ENCODE measurements at regions not wholly inside any gene's neighbourhood (a gene's known extent, or its start where the extent isn't known, plus 50 kb on each side); places are given as distances from the start of the nearest gene placed in this dataset.

DNA sequence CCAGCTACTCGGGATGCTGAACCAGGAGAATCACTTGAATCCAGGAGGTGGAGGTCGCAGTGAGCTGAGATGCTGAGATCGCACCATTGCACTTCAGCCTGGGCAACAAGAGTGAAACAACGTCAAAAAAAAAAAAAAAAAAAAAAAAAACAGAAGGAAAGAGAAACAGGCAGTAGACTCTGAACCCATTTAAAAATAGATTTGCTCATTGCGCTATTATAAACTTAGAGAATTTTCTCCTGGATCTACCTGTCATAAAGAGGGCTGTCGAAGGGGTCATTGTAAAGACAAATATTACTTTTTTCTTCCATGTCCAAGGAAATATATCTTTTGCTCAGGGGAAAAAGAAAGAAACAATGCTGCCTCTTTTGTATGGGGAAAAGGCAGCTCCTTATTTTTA, 425.0 kb upstream of the ID2 start:
- DNase-seq (ENCODE audit: low read depth in 2 of 2, low spot score in 1 of 2) = no peak

DNA sequence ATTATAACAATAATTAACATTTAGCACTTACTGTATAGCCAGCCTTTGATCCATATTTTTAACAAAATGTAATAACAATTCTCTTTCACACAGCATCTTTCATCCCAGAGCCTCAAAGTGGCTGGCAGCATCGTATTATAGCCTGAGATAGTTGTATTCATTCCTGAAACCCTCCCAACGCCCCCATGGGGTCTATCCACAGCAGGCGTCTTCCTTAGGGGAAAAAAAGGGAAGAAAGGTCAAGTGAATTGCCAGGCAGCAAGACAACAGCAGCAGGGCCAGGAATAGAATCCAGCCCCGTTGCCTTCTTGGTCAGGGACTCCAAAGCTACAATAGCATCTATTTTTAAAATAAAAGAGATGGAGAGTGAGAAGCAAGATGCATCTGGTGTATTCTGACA, 424.4 kb upstream of the ID2 start:
- DNase-seq (ENCODE audit: low read depth in 2 of 2, low spot score in 1 of 2) = no peak

DNA sequence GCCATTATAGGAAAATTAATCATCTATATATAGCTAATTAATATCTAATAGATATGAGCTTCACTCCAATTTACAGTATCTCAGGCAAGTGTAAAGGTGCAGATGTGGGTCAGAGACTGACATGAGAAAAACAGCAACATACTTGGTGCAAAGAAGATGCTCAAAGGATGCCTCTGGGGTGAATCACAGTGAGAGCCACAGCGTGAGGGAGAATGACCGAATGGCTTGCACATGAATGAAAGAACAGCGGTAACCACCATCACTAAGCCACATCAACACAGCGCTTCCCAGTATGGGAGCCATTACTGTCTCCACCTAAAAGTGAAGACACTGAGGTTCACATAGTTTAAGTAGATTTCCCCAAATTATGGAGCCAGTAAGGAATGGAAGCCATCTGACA, 423.4 kb upstream of the ID2 start:
- no peak for DNase-seq (ENCODE audit: low read depth in 2 of 2, low spot score in 1 of 2)

DNA sequence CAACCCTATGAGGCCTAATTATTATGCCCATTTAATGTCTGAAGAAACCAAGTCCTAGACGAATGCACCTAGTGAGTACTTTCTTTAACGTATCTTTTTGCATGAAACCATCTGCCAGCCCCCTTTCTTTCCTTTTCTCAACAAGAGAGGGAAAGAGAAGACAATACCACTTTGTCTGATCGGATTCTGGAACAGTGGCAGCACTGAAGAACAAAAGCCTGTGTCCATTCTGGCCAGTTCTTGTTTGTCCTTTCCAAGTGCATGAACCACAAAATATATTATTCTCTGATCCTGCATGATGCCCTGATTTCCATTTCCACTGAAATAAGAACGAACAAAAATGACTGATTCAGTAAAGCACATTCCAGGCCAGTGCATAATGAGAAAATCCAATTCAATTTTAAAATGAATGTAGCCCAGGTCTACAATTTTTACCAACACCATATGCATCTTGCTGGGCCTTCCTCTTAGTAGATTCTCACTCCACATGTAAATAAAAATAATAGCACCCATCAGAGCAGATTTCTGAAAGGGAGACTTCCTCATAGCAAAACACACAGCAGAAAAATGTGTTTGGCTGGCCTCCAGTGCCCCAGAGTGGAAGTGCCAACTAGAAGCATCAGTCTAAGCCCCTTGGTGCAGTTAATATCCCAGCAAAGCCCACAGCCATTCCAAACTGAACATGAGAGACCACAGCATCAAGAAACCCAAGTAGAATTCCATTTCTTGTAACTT, 422.6 kb upstream of the ID2 start:
- no peak for DNase-seq (ENCODE audit: low read depth in 2 of 2, low spot score in 1 of 2)

DNA sequence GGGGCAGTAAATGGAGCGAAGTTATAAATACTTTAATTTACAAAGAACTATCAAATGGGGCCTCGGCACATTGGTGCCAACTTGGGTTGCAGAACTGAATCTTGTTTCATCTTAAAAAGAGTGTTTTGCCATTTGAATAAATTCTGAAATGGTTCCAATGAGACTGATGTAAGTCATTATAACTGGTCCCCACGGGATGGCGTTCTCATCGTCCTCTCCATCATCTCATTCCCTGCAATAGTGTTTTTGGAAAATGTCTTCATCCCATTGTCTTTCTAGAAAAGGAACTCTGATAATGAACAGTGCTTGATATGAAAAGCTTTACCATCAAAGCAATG, 422.0 kb upstream of the ID2 start:
- DNase-seq (ENCODE audit: low read depth in 2 of 2, low spot score in 1 of 2) = no peak

DNA sequence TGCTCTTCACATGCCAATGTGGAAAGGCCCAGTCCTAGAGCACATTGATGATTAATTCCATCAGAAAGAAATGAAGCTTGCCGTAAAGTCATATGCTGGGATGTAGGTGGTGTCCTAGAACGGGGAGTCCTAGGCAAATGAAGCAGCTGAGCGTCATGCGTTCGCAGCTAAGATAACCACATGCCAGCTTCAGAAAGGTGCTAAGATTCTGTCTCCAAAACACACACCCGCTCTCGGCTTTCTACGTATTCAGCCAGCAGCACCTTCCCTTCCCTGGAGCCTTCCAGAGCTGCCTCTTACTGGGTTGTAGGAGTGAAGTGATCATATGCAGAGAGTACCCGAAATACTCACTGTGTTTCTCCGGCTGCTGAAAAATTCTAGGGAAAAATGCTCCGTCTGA, 421.6 kb upstream of the ID2 start:
- no peak for DNase-seq (ENCODE audit: low read depth in 2 of 2, low spot score in 1 of 2)

DNA sequence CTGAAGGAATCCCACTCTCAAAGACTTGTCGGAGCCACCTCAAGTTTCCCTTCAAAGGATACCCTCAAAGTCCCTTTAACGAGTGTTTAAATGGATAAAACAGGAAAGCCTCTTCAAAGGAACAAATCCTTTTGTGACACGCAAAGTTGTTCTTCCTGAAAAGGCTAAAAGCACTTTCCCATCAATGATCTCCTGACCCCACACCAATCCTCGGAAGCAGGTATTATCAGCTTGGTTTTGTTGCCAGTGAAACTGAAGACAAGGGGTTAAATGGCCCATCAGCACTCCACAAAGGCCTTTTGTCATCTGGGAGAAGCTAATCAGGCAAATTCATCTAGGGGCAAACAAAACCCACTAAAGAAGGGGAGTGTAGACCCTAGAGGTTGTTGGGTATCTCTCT, 418.0 kb upstream of the ID2 start:
- no peak for DNase-seq (ENCODE audit: low read depth in 2 of 2, low spot score in 1 of 2)

DNA sequence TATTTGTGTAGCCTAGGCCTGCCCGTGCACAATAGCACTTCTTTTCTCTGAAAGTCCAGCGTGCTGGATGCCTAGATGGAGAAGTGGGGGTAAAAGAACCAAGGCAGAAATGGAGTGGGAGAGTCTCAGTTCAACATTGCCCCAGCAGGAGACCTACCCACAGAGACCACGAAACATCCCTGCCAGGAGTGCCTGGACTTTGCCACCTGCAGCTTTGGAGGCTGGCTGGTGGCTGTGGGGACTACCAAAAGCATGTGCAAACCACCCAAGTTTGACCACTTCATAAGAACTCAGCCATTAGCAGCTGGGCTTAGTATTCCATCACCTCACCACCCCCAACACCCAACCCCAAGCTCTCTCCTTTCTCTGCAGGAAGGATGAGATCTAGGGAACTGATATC, 416.9 kb upstream of the ID2 start:
- DNase-seq (ENCODE audit: low read depth in 2 of 2, low spot score in 1 of 2) = no peak

DNA sequence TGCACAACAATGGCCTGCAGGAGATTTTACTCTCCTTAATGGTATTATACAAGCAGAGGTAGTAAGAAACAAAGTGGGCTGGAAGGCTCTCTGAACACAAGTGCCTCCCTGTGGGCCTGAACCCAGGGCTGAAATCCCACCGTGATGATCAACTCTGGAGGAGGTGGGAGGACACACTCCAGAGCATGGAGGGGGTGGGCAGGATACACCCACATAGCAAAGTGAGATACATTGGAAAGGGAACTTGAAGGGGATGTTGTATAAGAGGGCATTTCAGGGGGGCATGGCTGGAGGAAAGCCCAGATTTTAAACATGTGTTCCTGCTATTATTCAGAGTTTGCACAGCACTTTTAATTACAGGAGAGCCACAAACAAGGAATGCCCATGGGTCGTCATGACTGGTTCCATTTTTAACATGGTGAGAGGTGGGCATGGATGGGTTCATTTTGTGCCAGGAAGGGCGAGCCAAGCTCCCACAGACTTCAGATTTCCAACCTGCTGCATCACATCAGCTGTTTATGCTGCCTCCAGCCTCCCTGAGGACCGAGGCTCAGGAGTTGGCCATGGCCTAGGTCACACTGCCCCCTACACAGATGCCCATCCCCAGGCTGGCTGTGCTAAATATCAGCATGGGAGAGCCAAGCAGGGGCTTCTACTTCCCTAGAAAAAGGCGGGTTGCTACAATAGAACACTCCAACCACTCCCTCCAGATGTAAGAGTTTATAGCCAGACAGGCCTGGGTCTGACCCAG, 416.2 kb upstream of the ID2 start:
- DNase-seq (ENCODE audit: low read depth in 2 of 2, low spot score in 1 of 2) = no peak

DNA sequence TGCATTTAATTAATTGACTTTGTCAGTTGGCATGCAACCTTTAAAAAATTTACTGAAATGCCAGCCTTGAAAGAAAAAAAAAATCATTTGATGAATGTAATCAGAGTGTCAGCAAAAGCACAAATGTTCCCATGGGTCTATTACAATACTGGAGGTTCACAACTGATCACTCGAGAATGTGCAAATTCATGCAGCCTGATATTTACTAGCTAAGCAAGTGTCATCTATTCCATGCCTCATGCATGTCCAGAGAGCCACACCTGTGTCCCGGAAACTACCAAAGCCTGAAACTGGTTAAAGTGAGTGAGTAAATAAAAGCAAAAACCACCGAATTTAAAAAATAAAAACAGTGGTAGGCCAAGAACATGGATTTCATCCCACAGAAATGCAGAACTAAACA, 415.3 kb upstream of the ID2 start:
- no peak for DNase-seq (ENCODE audit: low read depth in 2 of 2, low spot score in 1 of 2)

DNA sequence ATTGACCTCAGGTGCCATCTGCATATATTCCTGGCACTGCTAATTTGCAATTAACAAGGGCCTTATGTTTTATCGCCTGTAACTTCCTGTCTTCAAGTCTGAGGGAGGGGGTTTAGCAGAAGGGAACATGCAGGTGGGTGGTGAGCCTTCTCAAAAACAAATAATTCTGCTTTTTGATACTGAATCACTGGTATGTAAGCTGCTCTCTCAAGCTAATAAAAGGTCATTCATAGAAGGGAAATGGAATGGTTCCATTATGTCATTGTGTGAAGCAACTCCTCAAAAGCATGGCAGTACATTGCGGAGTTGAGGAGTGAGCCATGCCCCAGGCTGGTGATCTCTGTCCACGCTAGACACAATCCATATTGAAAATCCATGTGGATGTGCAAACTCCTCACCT, 414.8 kb upstream of the ID2 start:
- DNase-seq (ENCODE audit: low read depth in 2 of 2, low spot score in 1 of 2) = no peak

DNA sequence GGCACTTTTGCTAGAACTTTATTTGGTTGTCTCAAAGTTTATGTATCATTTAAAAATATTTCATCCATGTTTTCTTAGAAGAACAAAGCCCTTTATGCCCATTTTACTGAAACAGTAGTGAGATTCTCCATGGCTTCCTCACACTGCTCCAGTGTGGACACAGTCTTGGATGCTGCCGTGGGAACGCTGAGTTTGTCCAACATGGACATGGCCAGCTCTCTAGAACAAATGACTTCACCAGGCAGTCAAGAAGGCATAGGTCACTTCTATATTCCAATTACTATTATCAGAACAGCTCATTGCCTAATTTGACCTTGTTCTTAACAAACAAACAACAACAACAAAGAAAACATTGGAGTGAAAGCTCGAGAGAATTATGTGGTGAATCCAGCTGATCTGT, 414.1 kb upstream of the ID2 start:
- DNase-seq (ENCODE audit: low read depth in 2 of 2, low spot score in 1 of 2) = no peak

DNA sequence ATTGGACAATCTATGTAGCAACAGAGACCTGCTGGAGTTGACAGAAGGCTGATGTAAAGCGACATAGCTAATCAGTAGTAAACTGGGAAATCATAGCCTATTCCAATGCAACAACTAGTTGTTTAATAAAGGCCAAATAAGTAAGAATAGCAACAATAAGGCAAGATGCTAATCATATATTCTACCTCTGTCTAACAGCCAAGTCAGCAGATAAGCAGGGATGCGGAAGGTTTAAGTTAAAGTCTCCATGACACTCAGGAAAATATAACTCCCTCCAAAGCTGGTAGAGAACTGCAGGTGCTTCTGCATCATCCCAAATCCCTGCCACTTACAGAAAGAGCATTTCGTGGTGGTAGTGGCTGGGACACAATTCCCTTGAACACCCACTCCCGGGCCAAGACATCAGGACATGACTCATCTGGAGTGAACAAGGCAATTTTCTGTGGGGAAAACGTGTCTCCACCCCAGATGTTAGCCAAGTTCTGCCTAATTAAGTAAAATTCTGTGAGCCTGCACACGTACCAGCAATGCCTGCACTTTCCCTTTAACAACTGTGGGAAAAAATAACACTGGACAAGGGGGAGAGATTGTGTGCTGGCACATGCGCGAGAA, 413.6 kb upstream of the ID2 start:
- no peak for DNase-seq (ENCODE audit: low read depth in 2 of 2, low spot score in 1 of 2)

DNA sequence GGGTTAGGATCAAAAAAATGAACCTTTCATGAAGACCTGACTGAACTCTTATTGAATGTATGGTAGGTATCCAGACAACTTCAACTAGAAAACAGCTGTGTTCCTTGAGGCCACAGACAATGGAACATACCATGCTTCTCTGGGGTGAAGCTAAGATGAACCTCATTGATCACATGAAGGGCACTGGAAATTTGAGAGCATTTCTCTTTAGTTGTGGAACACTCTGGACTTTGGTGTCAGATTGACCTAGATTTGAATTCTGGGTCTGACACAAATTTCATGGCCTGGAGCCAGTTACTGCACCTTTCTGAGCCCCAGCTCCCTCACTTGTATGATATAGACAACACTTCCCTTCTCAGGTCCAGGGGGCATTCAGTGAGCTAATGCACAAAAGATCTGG, 411.2 kb upstream of the ID2 start:
- DNase-seq (ENCODE audit: low read depth in 2 of 2, low spot score in 1 of 2) = no peak

DNA sequence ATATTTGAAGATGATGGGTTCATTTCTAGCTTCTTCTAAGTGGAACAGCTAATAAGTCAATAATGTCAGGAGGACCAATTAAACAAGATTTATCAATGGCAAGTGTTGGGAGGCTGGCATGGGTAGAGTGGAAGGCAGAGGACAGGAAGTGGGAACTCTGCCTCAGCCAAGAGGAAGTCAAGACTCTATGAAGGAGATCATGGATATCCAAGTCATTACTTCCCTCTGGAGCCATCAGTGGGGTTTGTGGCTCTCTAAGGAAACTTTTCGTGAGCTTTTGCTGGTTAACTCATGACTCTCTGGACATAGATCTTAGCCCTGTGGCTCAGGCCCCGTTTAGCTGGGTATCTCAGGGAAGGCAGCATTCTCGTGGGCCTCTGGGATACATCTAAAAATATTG, 410.4 kb upstream of the ID2 start:
- DNase-seq (ENCODE audit: low read depth in 2 of 2, low spot score in 1 of 2) = no peak

DNA sequence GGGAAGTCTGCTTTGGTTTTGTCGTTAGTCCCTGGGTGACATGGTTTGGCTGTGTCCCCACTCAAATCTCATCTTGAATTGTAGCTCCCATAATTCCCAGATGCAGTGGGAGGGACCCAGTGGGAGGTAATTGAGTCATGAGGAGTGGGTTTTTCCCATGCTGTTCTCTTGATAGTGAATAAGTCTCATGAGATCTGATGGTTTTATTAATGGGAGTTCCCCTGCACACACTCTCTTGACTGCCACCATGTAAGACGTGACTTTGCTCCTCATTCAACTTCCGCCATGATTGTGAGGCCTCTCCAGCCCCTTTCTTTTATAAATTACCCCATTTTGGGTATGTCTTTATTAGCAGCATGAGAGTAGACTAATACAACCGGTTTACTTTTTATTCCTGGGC, 405.8 kb upstream of the ID2 start:
- DNase-seq (ENCODE audit: low read depth in 2 of 2, low spot score in 1 of 2) = no peak

DNA sequence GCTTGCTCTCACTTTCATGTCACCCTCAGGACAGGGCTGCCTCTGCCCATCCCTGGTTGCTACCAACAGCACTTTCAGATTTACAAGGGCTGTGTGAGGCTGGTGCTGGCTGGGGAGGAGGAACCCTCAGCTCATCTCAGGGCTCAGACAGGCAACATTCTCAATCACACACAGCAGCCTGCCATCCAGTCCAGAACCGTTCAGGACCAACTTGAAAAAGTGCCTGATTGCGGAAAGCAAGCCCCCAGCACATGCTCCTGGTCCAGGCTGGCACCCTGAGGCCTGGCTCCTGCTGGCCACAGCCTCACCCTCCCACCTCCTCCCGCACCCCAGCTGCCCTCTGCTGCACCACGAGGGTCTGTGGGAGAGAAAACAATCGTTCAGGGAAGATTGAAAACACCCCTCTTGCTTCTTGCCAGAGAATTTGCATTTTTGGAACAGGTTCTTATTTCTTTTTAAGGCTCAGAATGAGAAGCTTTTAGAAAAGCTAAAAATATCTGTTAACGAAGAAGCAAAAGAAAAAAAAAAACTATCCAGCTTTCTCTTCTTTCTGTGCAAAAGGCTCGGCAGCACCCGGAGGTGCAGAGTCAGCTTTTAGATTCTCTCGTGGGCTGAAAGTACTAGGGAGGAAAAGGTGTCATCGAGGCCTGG, 403.8 kb upstream of the ID2 start:
- no peak for DNase-seq (ENCODE audit: low read depth in 2 of 2, low spot score in 1 of 2)

DNA sequence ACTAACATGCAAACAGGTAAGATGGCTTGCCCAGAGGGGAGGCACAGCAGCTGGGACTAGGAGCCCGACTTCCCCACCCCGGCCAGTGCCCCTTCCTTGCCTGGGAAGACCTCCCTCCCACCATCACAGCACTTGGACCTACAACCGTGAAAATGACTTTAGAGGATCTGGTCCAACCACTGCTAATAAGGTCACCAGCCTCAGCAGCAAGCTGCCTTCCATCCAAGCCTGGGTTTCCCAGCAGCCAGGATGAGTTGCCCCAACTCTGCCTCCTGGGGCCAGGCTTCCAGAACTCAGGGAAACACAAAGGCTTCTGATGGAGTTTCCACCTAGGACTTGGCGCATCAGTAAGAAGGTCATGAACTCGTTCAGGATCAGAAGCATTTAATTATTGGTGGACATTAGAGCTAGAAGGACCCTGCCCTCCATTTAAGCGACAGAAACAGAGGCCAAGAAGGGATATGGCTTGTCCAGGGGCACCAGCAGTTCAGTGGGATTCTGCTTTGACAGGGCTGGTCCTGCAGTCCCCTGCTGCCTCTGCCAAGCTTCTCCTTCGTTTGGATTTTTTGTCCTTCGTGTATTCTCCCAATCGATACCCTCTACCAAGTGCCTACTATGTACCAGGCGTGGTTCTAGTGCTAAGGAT, 403.0 kb upstream of the ID2 start:
- DNase-seq (ENCODE audit: low read depth in 2 of 2, low spot score in 1 of 2) = no peak

DNA sequence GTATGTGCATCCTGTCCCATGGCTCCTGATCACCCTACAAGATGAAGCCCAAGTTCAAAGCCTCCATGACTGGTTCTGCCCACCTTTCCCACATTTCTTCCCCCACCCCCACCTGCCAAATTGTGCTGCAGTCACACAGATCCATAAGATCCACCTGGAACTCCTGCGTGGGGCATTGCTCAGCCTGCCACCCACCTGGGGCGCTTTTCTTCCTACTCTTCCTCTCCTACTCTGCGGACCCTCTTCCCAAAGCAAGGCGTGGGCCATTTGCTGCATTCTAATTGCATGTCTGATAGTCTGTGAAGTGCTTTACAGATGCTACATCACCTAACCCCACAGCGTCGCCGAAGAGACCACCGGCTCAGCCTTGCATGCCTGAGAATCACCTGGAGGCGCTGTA, 402.4 kb upstream of the ID2 start:
- DNase-seq (ENCODE audit: low read depth in 2 of 2, low spot score in 1 of 2) = no peak

DNA sequence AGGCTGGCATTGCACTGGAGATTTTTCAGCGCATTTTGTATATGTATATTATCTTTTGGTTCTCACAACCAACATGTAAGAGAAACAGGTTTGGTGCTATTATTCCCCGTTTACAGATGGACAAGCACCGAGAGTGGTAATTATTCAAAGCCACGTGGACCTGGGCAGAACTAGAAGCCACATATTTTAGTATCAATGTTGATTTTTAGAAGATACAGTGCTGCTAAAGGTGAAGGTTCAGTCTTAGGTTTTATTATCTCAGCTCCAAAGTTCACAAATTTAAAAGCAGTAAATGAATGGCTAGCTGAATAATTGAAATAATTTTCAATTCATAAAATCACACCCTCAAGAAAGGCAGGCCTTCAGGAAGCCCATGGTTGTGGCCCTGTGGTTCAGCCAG, 400.6 kb upstream of the ID2 start:
- DNase-seq (ENCODE audit: low read depth in 2 of 2, low spot score in 1 of 2) = no peak

DNA sequence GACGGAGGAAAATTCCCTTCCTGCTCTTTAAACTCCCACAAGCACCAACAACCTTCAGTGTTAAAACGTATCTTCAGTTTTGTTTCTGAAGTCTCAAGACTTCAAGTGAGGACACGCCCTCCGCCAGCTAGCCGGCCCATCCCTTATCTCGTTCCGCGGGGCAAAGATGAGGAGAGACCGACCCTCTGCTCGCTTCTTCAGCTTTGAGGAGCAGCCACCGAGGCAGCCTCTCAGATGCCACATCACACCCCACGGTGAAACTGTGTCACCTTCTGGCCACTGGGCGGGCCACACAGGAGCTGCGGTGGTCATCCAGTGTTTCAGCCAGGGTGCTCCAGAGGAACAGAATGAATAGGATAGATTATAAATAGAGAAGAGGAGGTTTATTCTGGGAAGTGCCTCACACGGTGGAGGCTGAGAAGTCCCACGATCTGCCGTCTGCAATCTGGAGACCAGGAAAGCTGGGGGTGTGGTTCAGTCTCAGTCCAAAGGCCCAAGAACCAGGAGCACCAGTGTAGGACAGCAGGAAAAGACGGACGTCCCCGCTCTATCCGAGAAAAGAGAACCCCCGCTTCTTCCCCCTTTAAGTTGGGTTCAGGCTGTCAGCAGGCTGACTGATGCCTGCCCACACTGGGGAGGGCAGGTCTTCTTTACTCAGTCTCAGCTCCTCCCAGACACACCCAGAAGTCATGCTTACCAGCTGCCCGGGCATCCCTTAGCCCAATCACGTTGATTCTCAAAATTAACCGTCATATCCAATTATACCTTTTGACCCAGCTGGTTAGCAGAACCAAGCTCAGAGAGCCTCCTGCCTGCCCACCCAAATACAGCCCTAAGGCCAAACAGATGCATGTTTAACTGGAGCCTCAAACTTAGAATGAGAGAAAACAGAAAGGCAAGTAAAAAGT, 399.7 kb upstream of the ID2 start:
- no peak for DNase-seq (ENCODE audit: low read depth in 2 of 2, low spot score in 1 of 2)
